GM21825 (cell line): ENCODE measurements at regions not wholly inside any gene's neighbourhood (a gene's known extent, or its start where the extent isn't known, plus 50 kb on each side); places are given as distances from the start of the nearest gene placed in this dataset.

Experiments
- ATAC-seq: cut with Tn5 transposase; IDR thresholded peaks from one replicate; pipeline ENCODE4 v1.9.1; 2021; ENCODE audit warnings: mild to moderate bottlenecking, moderate library complexity; ENCODE audit not compliant: unreplicated experiment

- ATAC-seq, result no peak
Observed at GRCh38 chr9:95735701-95736100, 139.8 kb upstream of the ERCC6L2 start.

- no peak for ATAC-seq
Observed at GRCh38 chr9:95733741-95734666, 141.5 kb upstream of the ERCC6L2 start.

GRCh38 chr9:95732802-95733688 lies 142.4 kb upstream of the ERCC6L2 start:
- ATAC-seq, result no peak

- ATAC-seq, result no peak
Observed at GRCh38 chr9:95731876-95732275, 143.6 kb upstream of the ERCC6L2 start.

- ATAC-seq, result no peak
Observed at GRCh38 chr9:95729669-95730368, 145.7 kb upstream of the ERCC6L2 start.

- no peak for ATAC-seq
Observed at GRCh38 chr9:95729046-95729445, 146.4 kb upstream of the ERCC6L2 start.

GRCh38 chr9:95727947-95728520 lies 147.5 kb upstream of the ERCC6L2 start:
- no peak for ATAC-seq

- ATAC-seq, result no peak
Observed at GRCh38 chr9:95726756-95727155, 148.7 kb upstream of the ERCC6L2 start.

- ATAC-seq, result no peak
Observed at GRCh38 chr9:95725045-95725444, 150.4 kb upstream of the ERCC6L2 start.

GRCh38 chr9:95724253-95724991 lies 151.1 kb upstream of the ERCC6L2 start:
- ATAC-seq, result peak; percentile 96

GRCh38 chr9:95722141-95722540 lies 153.3 kb upstream of the ERCC6L2 start:
- ATAC-seq, result no peak

- no peak for ATAC-seq
Observed at GRCh38 chr9:95721061-95721531, 154.4 kb upstream of the ERCC6L2 start.

- ATAC-seq, result no peak
Observed at GRCh38 chr9:95720496-95720895, 155.0 kb upstream of the ERCC6L2 start.

GRCh38 chr9:95719354-95719753 lies 156.1 kb upstream of the ERCC6L2 start:
- no peak for ATAC-seq

GRCh38 chr9:95718263-95718662 lies 157.2 kb upstream of the ERCC6L2 start:
- ATAC-seq, result no peak

GRCh38 chr9:95715868-95716435 lies 159.5 kb upstream of the ERCC6L2 start:
- ATAC-seq, result no peak

- no peak for ATAC-seq
Observed at GRCh38 chr9:95710446-95710845, 165.0 kb upstream of the ERCC6L2 start.

- no peak for ATAC-seq
Observed at GRCh38 chr9:95696701-95697100, 178.8 kb upstream of the ERCC6L2 start.

GRCh38 chr9:95691435-95691834 lies 174.7 kb upstream of the PTCH1 start:
- no peak for ATAC-seq

- ATAC-seq, result no peak
Observed at GRCh38 chr9:95689669-95690068, 172.9 kb upstream of the PTCH1 start.
